Fibroblast of upper back skin (primary cell): ENCODE measurements at regions not wholly inside any gene's neighbourhood (a gene's known extent, or its start where the extent isn't known, plus 50 kb on each side); places are given as distances from the start of the nearest gene placed in this dataset.

Source experiments
- DNase-seq: peaks from one replicate; pipeline ENCODE4 v3.0.0-alpha.2; 2013

GRCh38 chr10:131425752-131426533 lies 114.4 kb upstream of the TCERG1L start:
- DNase-seq = no peak

- no peak for DNase-seq
Observed at GRCh38 chr10:131426534-131426898, 115.0 kb upstream of the TCERG1L start.

- DNase-seq = no peak
Observed at GRCh38 chr10:131427281-131427680, 115.8 kb upstream of the TCERG1L start.

- no peak for DNase-seq
Observed at GRCh38 chr10:131427901-131428300, 116.4 kb upstream of the TCERG1L start.

- DNase-seq = no peak
Observed at GRCh38 chr10:131429141-131429540, 117.6 kb upstream of the TCERG1L start.

GRCh38 chr10:131429942-131430341 lies 118.4 kb upstream of the TCERG1L start:
- no peak for DNase-seq

DNA sequence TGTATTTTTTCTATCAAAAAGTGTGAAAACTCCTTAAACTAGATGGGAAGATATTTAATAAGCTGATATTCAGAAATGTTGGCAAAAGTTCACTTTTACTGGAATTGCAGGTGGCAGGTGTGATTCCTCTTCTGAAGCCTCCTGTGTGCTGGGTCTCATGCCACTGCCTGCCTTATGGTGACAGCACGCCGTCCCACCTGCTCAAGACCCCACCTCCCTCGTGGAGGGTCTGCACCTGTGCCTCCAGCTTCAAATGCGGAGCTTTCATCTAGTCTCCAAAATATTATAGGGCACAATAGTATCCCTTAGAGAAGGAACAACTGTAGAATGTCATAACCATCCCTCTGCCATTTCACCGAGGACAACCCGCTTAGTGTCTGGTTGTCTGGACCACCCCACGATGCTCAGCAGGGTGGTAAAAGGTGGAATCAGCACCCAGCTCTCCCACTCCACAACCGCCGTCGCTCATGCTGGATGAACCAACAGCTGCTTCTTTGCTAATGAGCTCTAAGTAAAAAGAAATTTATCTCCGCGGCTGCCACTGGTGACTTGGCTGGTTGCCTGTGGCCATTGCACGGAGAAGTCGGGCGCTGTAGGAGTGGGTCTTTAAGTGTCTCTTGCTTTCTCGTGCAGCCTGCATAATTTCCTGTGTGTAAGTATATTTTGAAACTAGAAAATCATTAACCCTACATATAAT lies 119.3 kb upstream of the TCERG1L start:
- DNase-seq = no peak

DNA sequence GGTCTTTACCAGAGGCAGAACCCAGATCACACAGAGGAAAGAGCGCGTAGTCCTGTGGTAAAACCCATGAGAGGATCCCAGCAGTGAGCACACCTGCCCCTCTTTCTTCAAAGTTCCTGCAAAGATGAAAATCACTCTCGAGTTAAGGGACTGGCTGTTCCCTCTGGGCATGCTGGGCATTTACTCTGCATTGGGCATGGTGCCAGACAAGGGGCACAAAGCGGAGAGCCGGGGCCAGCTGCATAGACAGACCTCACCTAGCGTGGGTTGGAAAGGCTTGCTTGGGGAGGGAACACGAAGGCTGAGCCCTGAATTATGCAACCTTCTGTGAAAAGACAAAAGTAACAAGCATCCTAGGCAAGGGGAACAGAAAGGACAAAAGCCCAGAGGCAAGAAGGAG lies 120.0 kb upstream of the TCERG1L start:
- no peak for DNase-seq

DNA sequence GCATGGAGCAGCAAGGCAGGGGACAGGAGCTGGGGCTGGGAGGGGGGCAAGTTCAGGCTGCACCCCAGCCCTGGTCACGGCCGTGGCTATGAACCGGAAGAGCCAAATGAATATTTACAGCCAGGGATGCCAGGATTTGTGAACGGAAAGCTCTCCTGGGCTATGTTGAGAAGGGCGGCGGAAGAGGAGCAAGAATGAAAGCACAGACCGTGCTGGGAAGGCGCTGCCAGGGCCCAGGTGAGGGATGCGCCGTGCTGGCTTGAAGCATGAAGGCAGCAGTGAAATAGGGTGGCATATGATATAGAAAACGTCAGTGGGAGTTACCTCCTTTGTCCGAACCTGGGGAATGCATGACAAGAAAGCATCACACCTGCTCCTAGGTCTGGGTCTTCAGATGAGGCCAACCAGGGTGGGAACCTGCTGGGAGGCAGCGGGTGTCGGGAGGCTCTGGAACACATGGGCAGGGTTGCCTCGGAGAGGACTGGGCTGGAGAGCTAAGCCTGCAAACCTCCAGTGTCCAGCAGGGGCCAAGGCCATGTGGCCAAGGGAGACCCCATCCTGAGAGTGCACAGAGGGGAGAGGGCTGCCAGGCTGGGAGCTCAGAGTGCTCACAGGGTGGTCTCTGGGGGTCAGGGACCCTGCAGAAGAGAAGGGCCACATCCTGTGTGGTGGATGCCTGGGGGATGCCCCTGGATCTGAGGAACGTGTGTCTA lies 120.6 kb upstream of the TCERG1L start:
- no peak for DNase-seq

DNA sequence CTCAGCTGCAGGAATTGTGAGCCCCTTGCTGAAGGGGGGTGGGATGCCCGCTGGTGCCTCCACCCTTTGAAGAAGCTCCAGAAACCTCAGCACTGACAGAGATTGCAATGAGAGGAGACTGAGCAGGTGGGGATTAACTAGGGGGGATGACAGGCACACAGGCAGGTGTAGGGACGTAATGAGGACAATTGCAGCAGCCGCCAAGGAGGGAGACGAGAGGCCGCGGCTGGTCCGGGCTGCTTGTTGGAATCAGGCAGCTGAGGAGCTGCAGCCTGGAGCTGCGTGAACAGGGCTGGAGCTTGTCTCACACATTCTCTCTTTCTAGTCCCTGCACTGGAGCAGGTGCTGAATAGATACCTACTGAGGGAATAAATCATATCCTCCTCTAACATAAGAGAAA lies 122.0 kb upstream of the TCERG1L start:
- no peak for DNase-seq

DNA sequence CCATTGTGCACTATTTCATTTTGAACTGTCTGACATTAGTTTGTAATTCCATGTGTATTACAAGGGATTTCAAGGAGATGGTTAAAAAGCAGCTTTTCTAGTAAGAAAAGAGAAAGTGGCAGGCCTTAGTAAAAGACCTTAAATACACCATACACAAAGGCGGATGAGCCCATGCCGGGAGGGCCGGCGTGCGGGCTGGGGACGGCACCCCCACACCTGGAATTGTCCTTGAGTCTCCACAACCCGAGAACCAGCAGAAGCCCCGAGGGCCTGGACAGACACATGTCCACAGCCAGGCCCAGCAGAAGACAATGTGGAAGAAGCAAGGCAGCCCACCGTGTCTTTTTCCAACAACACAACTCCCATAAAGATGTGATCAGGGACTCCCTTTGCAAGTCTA lies 123.7 kb upstream of the TCERG1L start:
- no peak for DNase-seq

DNA sequence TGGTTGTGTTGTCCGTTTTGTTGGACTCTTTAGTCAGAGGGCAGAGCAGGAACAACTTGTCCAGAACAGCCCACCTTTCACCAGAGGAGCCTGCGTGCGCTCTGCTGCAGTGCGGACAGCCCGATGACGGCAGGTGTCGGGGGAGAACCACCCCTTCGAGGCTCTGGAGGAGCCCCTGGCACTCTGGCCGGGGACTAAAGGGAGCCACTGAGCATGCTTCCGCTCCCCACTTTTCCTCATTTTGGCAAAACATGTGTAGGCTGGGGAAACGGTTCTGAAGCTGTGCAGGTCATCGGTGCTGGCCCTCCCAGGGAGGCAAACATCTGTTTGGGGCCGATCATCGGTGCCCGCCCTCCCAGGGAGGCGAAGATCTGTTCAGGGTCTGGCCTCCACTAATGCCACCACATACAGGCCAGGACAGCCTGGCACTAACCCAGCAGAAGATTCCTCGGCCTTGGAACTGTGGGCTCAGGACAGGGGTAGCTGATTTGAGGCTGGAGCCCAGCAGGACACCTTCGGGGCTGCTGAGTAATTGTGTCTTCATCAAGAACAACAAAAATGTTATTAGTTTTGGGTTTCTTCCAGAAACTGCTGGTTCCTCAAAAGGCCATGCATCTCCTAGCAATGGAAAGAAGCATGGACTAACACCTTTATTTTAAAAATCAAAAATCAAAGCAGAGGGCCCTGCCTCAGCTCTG lies 124.4 kb upstream of the TCERG1L start:
- DNase-seq = peak; percentile 31

- peak; percentile 55 for DNase-seq
Observed at GRCh38 chr10:131436458-131436857, 124.9 kb upstream of the TCERG1L start.

DNA sequence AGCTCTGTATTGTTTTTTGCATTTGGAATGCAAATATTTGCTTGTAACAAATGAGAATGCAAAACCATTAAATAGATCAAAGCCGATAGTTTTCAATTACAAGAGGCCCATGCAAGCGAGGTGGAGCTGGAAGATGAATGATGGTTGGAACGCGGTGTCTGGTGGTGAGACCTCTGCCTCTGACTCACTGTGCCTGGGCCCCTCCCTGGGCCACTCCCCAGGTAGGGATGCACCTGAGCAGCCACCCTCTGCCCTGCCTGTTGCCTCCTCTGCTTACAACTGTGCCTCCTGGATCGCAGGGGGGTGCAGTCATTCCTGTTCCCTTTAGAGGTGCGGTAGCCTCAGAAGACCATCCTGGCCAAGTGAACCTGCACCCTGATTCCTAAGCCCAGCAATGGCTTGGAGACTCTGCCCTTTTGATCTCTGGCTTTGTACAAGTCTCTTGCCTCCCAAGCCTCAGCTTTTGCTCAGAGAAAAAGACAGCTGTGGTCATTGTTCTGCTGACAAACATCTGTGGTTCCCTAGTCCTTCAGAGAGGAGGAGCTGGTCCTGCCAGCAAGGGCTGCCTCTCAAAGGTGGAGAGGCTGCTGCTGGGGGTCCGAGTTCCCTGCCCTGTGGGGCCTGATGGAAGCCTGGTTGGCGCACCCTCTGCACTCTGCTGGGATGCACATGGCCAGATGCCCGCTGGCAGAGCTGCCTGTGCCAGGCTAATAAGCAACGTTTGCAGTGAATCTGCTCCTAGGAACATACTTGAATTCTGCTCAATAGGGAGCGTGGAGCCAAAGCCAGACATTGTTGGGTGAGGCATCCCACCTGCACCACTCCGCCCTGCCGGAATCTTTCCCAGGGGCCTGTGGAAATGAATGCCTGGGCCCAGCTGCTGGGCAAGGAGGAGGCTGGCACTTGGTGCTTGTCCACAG lies 126.3 kb upstream of the TCERG1L start:
- DNase-seq = no peak

- no peak for DNase-seq
Observed at GRCh38 chr10:131438665-131439064, 127.1 kb upstream of the TCERG1L start.

- no peak for DNase-seq
Observed at GRCh38 chr10:131439705-131440104, 128.2 kb upstream of the TCERG1L start.

- no peak for DNase-seq
Observed at GRCh38 chr10:131440405-131441360, 129.2 kb upstream of the TCERG1L start.

GRCh38 chr10:131442271-131442670 lies 130.8 kb upstream of the TCERG1L start:
- no peak for DNase-seq

DNA sequence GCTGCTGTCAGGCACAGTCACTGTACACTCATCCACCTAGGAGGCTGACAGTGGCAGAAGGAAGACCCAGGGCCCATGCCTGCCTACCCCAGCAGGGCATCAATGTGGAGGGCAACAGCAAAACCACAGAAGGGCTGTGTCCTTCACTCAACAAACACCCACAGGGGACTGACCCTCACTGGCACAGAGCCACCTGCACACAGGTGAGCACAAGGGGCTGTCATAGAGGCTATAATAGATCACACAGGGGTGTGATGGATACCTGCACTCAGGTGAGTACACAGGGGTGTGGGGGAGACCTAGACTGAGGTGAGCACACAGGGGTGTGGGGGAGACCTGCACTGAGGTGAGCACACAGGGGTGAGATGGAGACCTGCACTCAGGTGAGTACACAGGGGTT lies 132.8 kb upstream of the TCERG1L start:
- DNase-seq = no peak

- no peak for DNase-seq
Observed at GRCh38 chr10:131444862-131445461, 133.4 kb upstream of the TCERG1L start.

DNA sequence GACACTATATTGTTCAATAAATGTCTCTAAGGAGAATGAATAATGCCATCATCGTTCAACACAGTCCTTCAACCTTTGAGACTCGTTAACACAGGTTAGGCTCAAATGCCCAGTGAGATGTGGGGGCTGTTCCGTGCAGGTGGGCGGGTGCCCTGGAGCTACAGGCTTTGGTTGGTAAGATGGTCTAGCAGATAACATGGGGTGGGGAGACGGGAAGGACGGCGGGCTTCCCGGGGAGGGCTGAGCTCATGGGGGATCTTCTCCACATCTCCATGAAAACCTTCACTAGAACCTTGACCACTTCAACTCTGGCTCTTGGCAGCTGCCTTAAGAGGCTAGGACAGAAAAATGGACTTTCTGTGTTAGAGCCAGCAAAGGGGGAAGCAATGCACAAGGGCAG lies 134.1 kb upstream of the TCERG1L start:
- no peak for DNase-seq
